Activated T-cell treated with anti-CD3 and anti-CD28 coated beads, Interleukin-2, amount 50 U/mL, for 24 hours (primary cell): ENCODE measurements at regions not wholly inside any gene's neighbourhood (a gene's known extent, or its start where the extent isn't known, plus 50 kb on each side); places are given as distances from the start of the nearest gene placed in this dataset.
"Not testable (repeated sequence)": the region's sequence is repeated elsewhere in the genome, so short reads cannot be mapped to it uniquely, and the experiment has no call there.

Source experiments
- DNase-seq: peaks from one replicate; pipeline ENCODE4 v3.0.0-alpha.2; 2020
- H3K27ac Mint-ChIP-seq: 2 replicates; pipeline ENCODE4 v1.8.0; 2020; ENCODE audit warnings: mild to moderate bottlenecking, mixed read lengths
- H3K27me3 Mint-ChIP-seq: 2 replicates; pipeline ENCODE4 v1.8.0; 2020; ENCODE audit warnings: mixed read lengths
- H3K36me3 Mint-ChIP-seq: 2 replicates; pipeline ENCODE4 v1.8.0; 2020; ENCODE audit warnings: low read depth, mixed read lengths
- H3K4me1 Mint-ChIP-seq: 2 replicates; pipeline ENCODE4 v1.8.0; 2020; ENCODE audit warnings: low read depth, mixed read lengths
- H3K4me3 Mint-ChIP-seq: 2 replicates; pipeline ENCODE4 v1.8.0; 2020; ENCODE audit warnings: mild to moderate bottlenecking, moderate library complexity, mixed read lengths
- H3K9me3 Mint-ChIP-seq: 2 replicates; pipeline ENCODE4 v1.8.0; 2020; ENCODE audit warnings: mixed read lengths

DNA sequence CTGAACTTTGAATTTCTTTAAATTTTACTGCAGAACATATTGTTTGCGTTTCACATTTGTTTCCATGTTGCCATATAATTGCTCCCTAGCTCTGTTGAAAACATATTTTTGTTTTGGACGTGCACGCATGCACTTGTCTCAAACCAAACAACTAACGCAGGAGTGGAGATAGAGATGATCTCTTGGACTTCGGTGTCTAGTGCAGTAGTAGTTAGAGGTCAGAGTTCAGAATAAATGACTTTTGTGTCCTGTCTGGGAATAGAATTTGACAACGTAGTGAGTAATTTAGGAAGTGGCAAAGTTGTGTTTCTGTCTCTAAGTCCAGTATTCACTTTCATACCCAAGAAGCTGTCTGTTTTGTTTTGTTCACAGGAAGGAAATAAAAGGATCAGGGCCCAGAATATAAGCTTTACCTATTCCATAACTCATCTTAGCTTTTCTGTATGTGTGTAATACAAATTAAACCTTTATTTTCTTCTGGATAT, 173.8 kb downstream of the AEBP2 start:
- H3K36me3 Mint-ChIP-seq = no peaks in the 10 kb centered on the region
- H3K27ac Mint-ChIP-seq = no peak overlapping the region
- H3K4me1 Mint-ChIP-seq = peaks cover 8% of the 10 kb centered on the region

GRCh38 chr12:19614601-19615383, 175.5 kb downstream of the AEBP2 start:
- H3K36me3 Mint-ChIP-seq = no peaks in the 10 kb centered on the region

More for the DNA sequence above, 173.8 kb downstream of the AEBP2 start:
- no peaks in the 10 kb centered on the region for H3K27me3 Mint-ChIP-seq
- H3K4me3 Mint-ChIP-seq = no peak overlapping the region
- H3K9me3 Mint-ChIP-seq = peaks cover 6% of the 10 kb centered on the region
- no peak for DNase-seq

GRCh38 chr12:19615384-19615725, 176.1 kb downstream of the AEBP2 start:
- no peak for DNase-seq
- H3K27ac Mint-ChIP-seq = no peak overlapping the region
- peaks cover 6% of the 10 kb centered on the region for H3K9me3 Mint-ChIP-seq
- no peaks in the 10 kb centered on the region for H3K36me3 Mint-ChIP-seq
- H3K4me3 Mint-ChIP-seq = no peak overlapping the region
- no peaks in the 10 kb centered on the region for H3K27me3 Mint-ChIP-seq
- peaks cover 8% of the 10 kb centered on the region for H3K4me1 Mint-ChIP-seq

More at GRCh38 chr12:19614601-19615383, 175.5 kb downstream of the AEBP2 start:
- Mint-ChIP-seq H3K27ac (no peak overlapping the region), H3K4me1 (peaks cover 8% of the 10 kb centered on the region), H3K27me3 (no peaks in the 10 kb centered on the region), H3K9me3 (peaks cover 6% of the 10 kb centered on the region), H3K4me3 (no peak overlapping the region)
- DNase-seq = no peak

GRCh38 chr12:19616781-19617180, 177.5 kb downstream of the AEBP2 start:
- H3K4me1 Mint-ChIP-seq = peaks cover 8% of the 10 kb centered on the region
- DNase-seq = no peak
- H3K27ac Mint-ChIP-seq = no peak overlapping the region
- H3K4me3 Mint-ChIP-seq = no peak overlapping the region
- peaks cover 1% of the 10 kb centered on the region for H3K9me3 Mint-ChIP-seq
- H3K27me3 Mint-ChIP-seq = no peaks in the 10 kb centered on the region
- no peaks in the 10 kb centered on the region for H3K36me3 Mint-ChIP-seq

- no peaks in the 10 kb centered on the region for H3K36me3 Mint-ChIP-seq
- H3K4me3 Mint-ChIP-seq = no peak overlapping the region
- H3K9me3 Mint-ChIP-seq = no peaks in the 10 kb centered on the region
- no peak overlapping the region for H3K27ac Mint-ChIP-seq
- H3K27me3 Mint-ChIP-seq = no peaks in the 10 kb centered on the region
- peaks cover 16% of the 10 kb centered on the region for H3K4me1 Mint-ChIP-seq
- DNase-seq = no peak
Observed at GRCh38 chr12:19620222-19620621, 180.9 kb downstream of the AEBP2 start.

GRCh38 chr12:19623751-19624399, 184.6 kb downstream of the AEBP2 start:
- H3K4me3 Mint-ChIP-seq = no peak overlapping the region
- no peak overlapping the region for H3K27ac Mint-ChIP-seq
- peaks cover 7% of the 10 kb centered on the region for H3K4me1 Mint-ChIP-seq
- H3K27me3 Mint-ChIP-seq = no peaks in the 10 kb centered on the region
- no peak for DNase-seq
- H3K36me3 Mint-ChIP-seq = no peaks in the 10 kb centered on the region
- no peaks in the 10 kb centered on the region for H3K9me3 Mint-ChIP-seq

GRCh38 chr12:19624491-19624890, 185.2 kb downstream of the AEBP2 start:
- H3K9me3 Mint-ChIP-seq = no peaks in the 10 kb centered on the region
- no peak overlapping the region for H3K4me3 Mint-ChIP-seq
- no peaks in the 10 kb centered on the region for H3K36me3 Mint-ChIP-seq
- no peak for DNase-seq
- H3K27ac Mint-ChIP-seq = no peak overlapping the region
- H3K4me1 Mint-ChIP-seq = peaks cover 7% of the 10 kb centered on the region
- no peaks in the 10 kb centered on the region for H3K27me3 Mint-ChIP-seq

- not testable (repeated sequence) for H3K4me1 Mint-ChIP-seq, H3K36me3 Mint-ChIP-seq, H3K4me3 Mint-ChIP-seq, H3K27ac Mint-ChIP-seq, DNase-seq, H3K9me3 Mint-ChIP-seq, H3K27me3 Mint-ChIP-seq
Observed at GRCh38 chr12:19625551-19625950, 186.3 kb downstream of the AEBP2 start.

DNA sequence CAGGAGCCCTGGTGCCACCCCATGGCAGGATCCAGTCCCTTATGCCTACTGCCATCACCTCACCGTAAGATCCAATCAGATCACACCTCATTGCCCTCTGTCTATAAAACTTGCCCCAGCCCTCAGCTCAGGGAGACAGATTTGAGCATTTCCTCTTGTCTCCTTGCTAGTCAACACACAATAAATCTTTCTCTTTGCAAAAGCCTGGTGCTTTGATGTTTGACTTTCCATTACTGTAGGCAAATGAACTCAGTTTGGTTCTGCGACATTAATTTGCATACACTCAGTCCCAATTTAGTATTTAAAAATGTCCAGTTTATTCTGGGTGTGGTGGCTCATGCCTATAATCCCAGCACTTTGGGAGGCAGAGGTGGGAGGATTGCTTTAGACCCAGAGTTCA, 188.4 kb downstream of the AEBP2 start:
- H3K4me3 Mint-ChIP-seq = no peak overlapping the region
- H3K4me1 Mint-ChIP-seq = peaks cover 7% of the 10 kb centered on the region
- H3K27ac Mint-ChIP-seq = no peak overlapping the region
- DNase-seq = no peak
- H3K36me3 Mint-ChIP-seq = no peaks in the 10 kb centered on the region
- no peaks in the 10 kb centered on the region for H3K27me3 Mint-ChIP-seq
- H3K9me3 Mint-ChIP-seq = no peaks in the 10 kb centered on the region

GRCh38 chr12:19630536-19630935, 191.2 kb downstream of the AEBP2 start:
- Mint-ChIP-seq H3K27me3 (no peaks in the 10 kb centered on the region), H3K4me1 (no peaks in the 10 kb centered on the region), H3K27ac (no peak overlapping the region), H3K36me3 (no peaks in the 10 kb centered on the region), H3K9me3 (no peaks in the 10 kb centered on the region), H3K4me3 (no peak overlapping the region)
- DNase-seq = no peak

GRCh38 chr12:19633194-19633593, 193.9 kb downstream of the AEBP2 start:
- H3K36me3 Mint-ChIP-seq = no peaks in the 10 kb centered on the region
- no peaks in the 10 kb centered on the region for H3K27me3 Mint-ChIP-seq
- H3K4me3 Mint-ChIP-seq = no peak overlapping the region
- H3K9me3 Mint-ChIP-seq = no peaks in the 10 kb centered on the region
- no peak for DNase-seq
- no peaks in the 10 kb centered on the region for H3K4me1 Mint-ChIP-seq
- no peak overlapping the region for H3K27ac Mint-ChIP-seq

- no peaks in the 10 kb centered on the region for H3K36me3 Mint-ChIP-seq
- no peaks in the 10 kb centered on the region for H3K27me3 Mint-ChIP-seq
- H3K4me3 Mint-ChIP-seq = no peak overlapping the region
- no peaks in the 10 kb centered on the region for H3K9me3 Mint-ChIP-seq
- DNase-seq = no peak
- H3K4me1 Mint-ChIP-seq = no peaks in the 10 kb centered on the region
- no peak overlapping the region for H3K27ac Mint-ChIP-seq
Observed at GRCh38 chr12:19633641-19634040, 194.3 kb downstream of the AEBP2 start.

- H3K27ac Mint-ChIP-seq = no peak overlapping the region
- no peaks in the 10 kb centered on the region for H3K4me1 Mint-ChIP-seq
- DNase-seq = no peak
- no peak overlapping the region for H3K4me3 Mint-ChIP-seq
- H3K9me3 Mint-ChIP-seq = no peaks in the 10 kb centered on the region
- no peaks in the 10 kb centered on the region for H3K36me3 Mint-ChIP-seq
- no peaks in the 10 kb centered on the region for H3K27me3 Mint-ChIP-seq
Observed at GRCh38 chr12:19639781-19640415, 200.6 kb downstream of the AEBP2 start.

- no peaks in the 10 kb centered on the region for H3K27me3 Mint-ChIP-seq
- no peaks in the 10 kb centered on the region for H3K36me3 Mint-ChIP-seq
- H3K9me3 Mint-ChIP-seq = peaks cover 7% of the 10 kb centered on the region
- no peak for DNase-seq
- H3K4me3 Mint-ChIP-seq = no peak overlapping the region
- no peak overlapping the region for H3K27ac Mint-ChIP-seq
- no peaks in the 10 kb centered on the region for H3K4me1 Mint-ChIP-seq
Observed at GRCh38 chr12:19641235-19642080, 202.2 kb downstream of the AEBP2 start.
